B cell (primary cell): ENCODE measurements at regions not wholly inside any gene's neighbourhood (a gene's known extent, or its start where the extent isn't known, plus 50 kb on each side); places are given as distances from the start of the nearest gene placed in this dataset.

ENCODE experiments used
- EZH2 ChIP-seq: IDR thresholded peaks from 2 replicates; pipeline ENCODE4 v1.6.1; 2012; ENCODE audit warnings: borderline replicate concordance, low read depth, mild to moderate bottlenecking, moderate library complexity, low read length; ENCODE audit not compliant: insufficient read depth, poor library complexity, severe bottlenecking
- TF ChIP-seq, protein P1 (sequence below): fragments of 200-600 bp; IDR thresholded peaks from one replicate; pipeline ENCODE4 v1.8.0; 2022; ENCODE audit warnings: antibody characterized with exemption, mild to moderate bottlenecking

DNA sequence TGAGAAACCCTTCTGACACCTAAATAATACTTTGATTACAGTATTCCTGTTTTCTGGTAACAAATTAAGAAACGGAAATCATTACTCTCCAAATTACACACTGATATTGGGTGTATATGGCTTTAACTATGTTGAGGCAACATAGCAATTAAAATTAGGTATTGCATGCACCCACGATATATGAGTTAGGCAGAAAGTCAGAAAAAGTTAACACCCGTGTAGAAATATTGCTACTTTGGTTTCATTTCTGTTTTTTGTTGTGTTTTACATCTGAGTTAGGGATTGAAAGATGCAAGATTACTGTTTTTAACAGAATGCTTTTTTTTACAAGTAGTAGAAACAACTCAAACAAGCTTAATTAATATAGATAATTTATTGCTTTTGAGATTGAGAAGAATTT is 327.8 kb downstream of the GBE1 start:
- TF ChIP-seq, protein P1, sequence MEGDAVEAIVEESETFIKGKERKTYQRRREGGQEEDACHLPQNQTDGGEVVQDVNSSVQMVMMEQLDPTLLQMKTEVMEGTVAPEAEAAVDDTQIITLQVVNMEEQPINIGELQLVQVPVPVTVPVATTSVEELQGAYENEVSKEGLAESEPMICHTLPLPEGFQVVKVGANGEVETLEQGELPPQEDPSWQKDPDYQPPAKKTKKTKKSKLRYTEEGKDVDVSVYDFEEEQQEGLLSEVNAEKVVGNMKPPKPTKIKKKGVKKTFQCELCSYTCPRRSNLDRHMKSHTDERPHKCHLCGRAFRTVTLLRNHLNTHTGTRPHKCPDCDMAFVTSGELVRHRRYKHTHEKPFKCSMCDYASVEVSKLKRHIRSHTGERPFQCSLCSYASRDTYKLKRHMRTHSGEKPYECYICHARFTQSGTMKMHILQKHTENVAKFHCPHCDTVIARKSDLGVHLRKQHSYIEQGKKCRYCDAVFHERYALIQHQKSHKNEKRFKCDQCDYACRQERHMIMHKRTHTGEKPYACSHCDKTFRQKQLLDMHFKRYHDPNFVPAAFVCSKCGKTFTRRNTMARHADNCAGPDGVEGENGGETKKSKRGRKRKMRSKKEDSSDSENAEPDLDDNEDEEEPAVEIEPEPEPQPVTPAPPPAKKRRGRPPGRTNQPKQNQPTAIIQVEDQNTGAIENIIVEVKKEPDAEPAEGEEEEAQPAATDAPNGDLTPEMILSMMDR = no peak
- no peak for TF ChIP-seq EZH2
